NCI-H82 (cell line): ENCODE measurements at regions not wholly inside any gene's neighbourhood (a gene's known extent, or its start where the extent isn't known, plus 50 kb on each side); places are given as distances from the start of the nearest gene placed in this dataset.

Source experiments
- DNase-seq: peaks from one replicate; lab custom pipeline; 2025; lab: John Stamatoyannopoulos, UW

GRCh38 chr2:67241453-67241852 is 155.7 kb upstream of the ETAA1 start:
- no peak for DNase-seq

DNA sequence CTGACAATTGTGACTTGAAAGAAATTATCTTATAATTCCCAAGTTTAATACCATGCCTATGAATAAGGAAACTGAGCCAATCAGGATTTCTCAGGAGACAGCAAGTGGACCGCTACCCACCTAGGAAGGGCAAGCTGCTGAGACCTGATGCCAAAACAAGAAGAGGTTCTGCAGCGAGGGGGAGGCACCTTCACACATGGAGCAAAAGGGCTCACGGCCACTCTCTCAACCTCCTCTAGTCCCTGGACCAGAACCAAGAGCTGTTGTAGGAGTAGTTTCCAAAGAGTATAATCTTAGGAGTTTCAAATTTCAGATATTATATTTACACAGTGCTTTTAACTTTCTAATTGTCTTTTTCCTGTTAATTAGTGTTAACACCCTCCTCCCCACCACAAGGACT is 154.7 kb upstream of the ETAA1 start:
- no peak for DNase-seq

- DNase-seq: no peak
These were observed 153.2 kb upstream of the ETAA1 start for GRCh38 chr2:67243919-67244318.

GRCh38 chr2:67246791-67247190 is 150.3 kb upstream of the ETAA1 start:
- no peak for DNase-seq

DNA sequence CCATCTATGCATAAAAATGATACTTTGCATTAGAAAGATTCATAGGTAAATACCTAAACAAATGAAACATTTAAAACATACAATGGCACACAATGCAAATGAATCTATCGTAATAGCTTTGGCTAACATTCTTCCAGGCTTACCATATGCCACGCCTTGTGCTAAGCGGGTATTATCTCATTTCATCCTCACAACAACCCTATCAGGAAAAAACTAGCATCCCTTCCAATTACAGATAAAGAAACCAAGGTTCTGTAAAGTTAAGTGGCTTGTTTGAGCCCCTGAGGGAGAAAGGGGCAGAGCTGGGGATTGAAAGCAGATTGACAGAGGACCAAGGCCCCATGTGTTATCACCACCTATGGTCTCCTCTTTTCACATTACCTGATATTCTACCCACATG is 145.4 kb upstream of the ETAA1 start:
- peak; percentile 80 for DNase-seq

DNA sequence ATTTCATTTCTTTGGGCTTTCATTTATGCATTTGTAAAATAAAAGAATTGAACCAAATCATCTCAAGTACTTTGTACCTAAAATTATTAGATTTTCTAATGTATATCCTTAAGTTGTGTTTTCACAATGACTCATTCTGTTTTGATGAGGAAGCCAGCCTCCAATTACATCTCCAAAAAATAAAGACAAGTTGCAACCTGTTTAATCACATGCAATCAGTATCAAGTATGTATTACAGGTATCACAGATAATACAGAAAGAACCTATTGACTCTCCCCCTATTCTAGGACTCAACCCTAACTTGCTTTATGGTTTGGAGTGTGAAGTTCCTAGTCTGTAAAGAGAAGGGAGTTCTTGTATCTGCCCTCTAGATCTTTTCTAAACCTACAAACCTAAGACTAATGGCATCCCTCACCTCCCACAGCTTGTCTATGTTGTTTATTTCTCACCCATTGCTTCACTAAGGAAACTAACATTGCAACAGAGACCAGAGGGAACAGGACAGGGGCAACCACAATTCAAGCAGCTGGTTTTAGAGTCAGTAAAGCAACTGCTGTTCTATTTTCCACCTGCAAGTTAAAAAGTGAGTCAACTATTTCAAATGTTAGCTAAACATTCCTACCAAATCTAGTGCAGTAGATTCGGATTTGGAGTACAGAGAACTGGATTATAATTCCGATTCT is 141.1 kb upstream of the ETAA1 start:
- no peak for DNase-seq

GRCh38 chr2:67256892-67257291 is 140.2 kb upstream of the ETAA1 start:
- DNase-seq: no peak

GRCh38 chr2:67258122-67258521 is 139.0 kb upstream of the ETAA1 start:
- no peak for DNase-seq

- no peak for DNase-seq
These were observed 138.3 kb upstream of the ETAA1 start for GRCh38 chr2:67258831-67259230.

GRCh38 chr2:67259556-67260342 is 137.4 kb upstream of the ETAA1 start:
- peak; percentile 61 for DNase-seq

- no peak for DNase-seq
These were observed 136.5 kb upstream of the ETAA1 start for GRCh38 chr2:67260343-67261277.

- DNase-seq: no peak
These were observed 129.9 kb upstream of the ETAA1 start for GRCh38 chr2:67267241-67267640.

- DNase-seq: no peak
These were observed 128.3 kb upstream of the ETAA1 start for GRCh38 chr2:67268797-67269196.

- DNase-seq: no peak
These were observed 124.9 kb upstream of the ETAA1 start for GRCh38 chr2:67272195-67272594.

DNA sequence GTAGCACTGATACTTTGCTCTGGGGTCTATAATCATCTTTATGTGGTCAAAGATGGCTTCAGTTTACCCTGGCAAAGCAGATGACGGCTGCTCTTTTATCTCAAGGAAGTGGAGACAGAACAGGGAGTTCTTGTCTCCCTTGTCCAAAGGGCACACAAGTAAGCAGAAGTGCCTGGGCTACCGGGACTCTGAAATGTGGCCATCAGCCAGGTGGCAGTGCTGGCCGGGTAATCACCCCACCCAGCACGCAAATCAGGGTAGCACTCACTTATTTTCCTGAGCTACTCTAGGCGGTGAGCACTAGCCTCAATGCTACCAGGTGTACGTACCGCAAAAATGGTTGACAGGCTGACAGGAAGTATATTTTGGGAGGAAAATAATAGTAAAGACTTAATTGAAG is 119.7 kb upstream of the ETAA1 start:
- DNase-seq: no peak

- DNase-seq: no peak
These were observed 116.0 kb upstream of the ETAA1 start for GRCh38 chr2:67281101-67281500.

DNA sequence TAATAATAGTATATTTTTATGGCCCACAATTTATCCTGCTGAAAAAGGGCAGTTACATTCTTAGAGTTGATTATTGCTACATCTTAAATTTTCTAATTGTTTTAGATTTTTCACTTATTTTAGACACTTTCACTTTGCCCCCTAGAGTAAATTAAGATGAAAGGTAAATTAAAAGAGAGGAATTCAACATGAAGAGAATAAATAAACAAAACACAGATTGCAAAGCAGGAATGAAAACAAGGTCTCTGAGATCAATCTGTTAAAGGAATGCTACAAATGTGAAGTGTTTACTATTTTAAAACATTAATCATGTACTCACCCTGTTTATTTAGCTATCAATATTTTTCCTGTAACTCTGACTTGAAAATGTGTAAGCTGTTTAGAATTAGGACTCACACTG is 113.5 kb upstream of the ETAA1 start:
- no peak for DNase-seq

GRCh38 chr2:67286981-67287759 is 110.0 kb upstream of the ETAA1 start:
- no peak for DNase-seq

DNA sequence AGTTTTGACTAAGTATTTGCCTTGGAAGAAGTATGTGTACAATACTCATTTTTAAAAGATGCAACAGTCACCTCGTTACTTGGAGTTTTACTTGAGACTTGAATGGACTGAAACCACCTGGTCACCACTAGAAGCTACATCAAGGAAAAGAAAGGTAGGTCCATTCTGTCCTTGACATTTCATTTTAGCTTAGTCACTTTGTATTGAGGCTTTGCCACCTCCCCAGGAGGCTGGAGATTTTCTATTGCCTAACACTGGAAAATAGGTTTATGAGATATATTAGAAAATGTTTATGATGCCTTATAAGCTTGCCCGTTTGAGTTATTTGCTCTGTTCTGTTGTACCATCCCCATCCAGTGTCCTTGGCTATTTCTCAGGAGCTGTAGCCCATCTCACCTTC is 107.9 kb upstream of the ETAA1 start:
- DNase-seq: no peak

GRCh38 chr2:67289921-67290371 is 107.2 kb upstream of the ETAA1 start:
- DNase-seq: no peak

DNA sequence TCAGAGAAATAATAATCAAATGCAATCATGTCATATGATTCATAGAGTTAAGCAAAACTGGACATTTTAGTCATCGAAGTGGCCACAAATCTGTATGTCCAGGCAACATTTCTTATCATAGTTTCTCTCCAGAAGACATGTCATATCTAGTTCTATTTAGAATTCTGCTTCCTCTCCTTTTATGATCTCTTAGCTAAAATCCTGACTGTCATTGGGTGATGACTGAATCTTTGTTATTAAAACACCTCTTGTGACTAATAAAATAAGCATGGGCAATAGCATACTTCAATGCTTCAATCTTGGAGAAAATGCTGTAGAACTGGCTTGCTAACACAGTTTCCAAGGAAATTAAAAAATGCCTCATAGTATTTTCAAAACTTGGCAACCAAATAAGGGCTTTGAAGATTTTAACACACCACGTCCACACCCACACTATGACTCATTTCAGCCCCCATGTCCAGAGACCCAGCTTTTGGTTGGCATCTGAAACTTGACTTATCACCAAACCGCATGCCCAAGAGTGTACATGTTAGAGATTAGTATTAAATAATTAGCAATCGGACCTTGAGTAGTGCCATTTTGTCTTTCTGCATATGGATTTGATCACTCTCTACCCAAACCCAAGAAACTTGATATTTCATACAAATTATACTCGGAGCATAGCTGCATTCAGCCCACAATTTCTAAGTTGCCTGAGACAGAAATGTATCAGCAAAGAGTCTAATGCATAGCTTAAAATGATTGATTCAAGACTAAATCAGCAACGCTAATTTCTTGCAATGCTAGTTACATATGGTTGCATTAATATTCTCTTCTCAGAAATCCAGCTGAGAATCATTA is 106.5 kb upstream of the ETAA1 start:
- no peak for DNase-seq
